PC-9 (cell line): ENCODE measurements at regions not wholly inside any gene's neighbourhood (a gene's known extent, or its start where the extent isn't known, plus 50 kb on each side); places are given as distances from the start of the nearest gene placed in this dataset.
"Not testable (repeated sequence)": the region's sequence is repeated elsewhere in the genome, so short reads cannot be mapped to it uniquely, and the experiment has no call there.

Experiments
- BruUV-seq: library from RNA; stranded (reverse); fragments of 400-500 nt; replicated peaks from 2 replicates; lab custom pipeline; 2021; lab: Mats Ljungman, UMichigan
- CTCF ChIA-PET: fragments of 300-600 bp; sonication (Branson Sonifier 250); formaldehyde crosslinking; loops from one replicate; lab custom pipeline; 2022; ENCODE audit warnings: antibody characterized with exemption; lab: Charles Lee
- POLR2A ChIA-PET: fragments of 300-600 bp; sonication (Branson Sonifier 250); formaldehyde crosslinking; loops from one replicate; lab custom pipeline; 2022; ENCODE audit warnings: antibody characterized with exemption; ENCODE audit not compliant: unreplicated experiment; lab: Charles Lee
- DNase-seq, 2 experiments: peaks; one replicate each; pipeline versions ENCODE4 v3.0.0 to v3.0.0-alpha.2; 2015 to 2022; ENCODE audit warnings: mixed read lengths in 1 of 2
- H2AFZ ChIP-seq: fragments of 200-600 bp; sonication (generic); 2 replicates; pipeline ENCODE4 v1.8.1; 2017; ENCODE audit warnings: antibody characterized with exemption
- H3F3A ChIP-seq: fragments of 200-600 bp; sonication (generic); 2 replicates; pipeline ENCODE4 v1.8.1; 2017; ENCODE audit warnings: antibody characterized with exemption, mild to moderate bottlenecking, low read depth; ENCODE audit not compliant: insufficient read depth
- H3K27ac ChIP-seq: fragments of 200-600 bp; sonication (generic); 2 replicates; pipeline ENCODE4 v1.6.1; 2016; ENCODE audit warnings: mixed run types
- H3K27me3 ChIP-seq: fragments of 200-600 bp; sonication (generic); 2 replicates; pipeline ENCODE4 v1.6.1; 2016; ENCODE audit warnings: low read depth, mixed run types; ENCODE audit not compliant: insufficient read depth
- H3K36me3 ChIP-seq: fragments of 200-600 bp; sonication (generic); 2 replicates; pipeline ENCODE4 v1.6.1; 2016; ENCODE audit warnings: low read depth, mixed run types
- H3K4me1 ChIP-seq: fragments of 200-600 bp; sonication (generic); replicated peaks from 2 replicates; pipeline ENCODE4 v1.6.1; 2016; ENCODE audit warnings: mixed run types; ENCODE audit not compliant: insufficient read depth
- H3K4me2 ChIP-seq: fragments of 200-600 bp; sonication (generic); 2 replicates; pipeline ENCODE4 v1.6.1; 2017; ENCODE audit warnings: mixed run types
- H3K4me3 ChIP-seq: fragments of 200-600 bp; sonication (generic); 2 replicates; pipeline ENCODE4 v1.6.1; 2016; ENCODE audit warnings: mixed run types
- H3K79me2 ChIP-seq: fragments of 200-600 bp; sonication (generic); 2 replicates; pipeline ENCODE4 v1.6.1; 2017; ENCODE audit warnings: low read depth, mixed run types
- H3K9me2 ChIP-seq: fragments of 200-600 bp; sonication (generic); 2 replicates; pipeline ENCODE4 v1.8.1; 2017; ENCODE audit warnings: mild to moderate bottlenecking; ENCODE audit not compliant: insufficient read depth
- H3K9me3 ChIP-seq: fragments of 200-600 bp; sonication (generic); 2 replicates; pipeline ENCODE4 v1.8.1; 2016; ENCODE audit warnings: low read depth; ENCODE audit not compliant: insufficient read depth
- H4K20me1 ChIP-seq: fragments of 200-600 bp; sonication (generic); 2 replicates; pipeline ENCODE4 v1.8.1; 2017; ENCODE audit not compliant: insufficient read depth
- EZH2 ChIP-seq: fragments of 200-600 bp; sonication (generic); IDR thresholded peaks from 2 replicates; pipeline ENCODE4 v1.8.0; 2017; ENCODE audit warnings: antibody characterized with exemption, low read depth
- intact Hi-C: fragments of 100-400 bp; cut with micrococcal nuclease; formaldehyde crosslinking; loops from one replicate; pipeline ENCODE4 v1.10.0; 2022; ENCODE audit not compliant: unreplicated experiment
- TF ChIP-seq, protein P1 (sequence below): fragments of 200-600 bp; sonication (generic); conservative IDR thresholded peaks from 2 replicates; pipeline ENCODE4 v1.6.1; 2017; ENCODE audit warnings: mixed run types, antibody characterized with exemption, mild to moderate bottlenecking, moderate library complexity

DNA sequence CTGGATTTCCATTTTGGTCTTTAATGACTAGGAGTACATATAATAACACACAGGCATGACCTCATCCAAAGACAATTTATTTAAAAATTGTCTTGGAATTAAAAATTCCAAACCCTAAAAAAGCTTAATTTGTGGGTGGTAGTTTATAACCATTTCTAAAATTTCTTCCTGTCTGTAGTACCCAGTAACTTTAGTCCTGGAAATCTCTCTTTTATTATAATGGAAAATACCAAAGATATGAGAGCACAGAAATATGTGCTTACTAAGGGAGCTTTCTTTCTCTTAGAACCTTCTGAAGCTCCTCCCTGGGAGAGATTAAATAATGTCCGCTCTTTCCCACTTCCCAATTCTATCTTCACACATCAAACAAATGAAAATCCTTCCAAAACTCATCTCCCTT, 70.5 kb upstream of the PRL start:
- no peak overlapping the region for H3K27ac ChIP-seq
- H3K4me1 ChIP-seq, result peaks cover 14% of the 10 kb centered on the region
- TF ChIP-seq EZH2, result no peak
- TF ChIP-seq, protein P1, sequence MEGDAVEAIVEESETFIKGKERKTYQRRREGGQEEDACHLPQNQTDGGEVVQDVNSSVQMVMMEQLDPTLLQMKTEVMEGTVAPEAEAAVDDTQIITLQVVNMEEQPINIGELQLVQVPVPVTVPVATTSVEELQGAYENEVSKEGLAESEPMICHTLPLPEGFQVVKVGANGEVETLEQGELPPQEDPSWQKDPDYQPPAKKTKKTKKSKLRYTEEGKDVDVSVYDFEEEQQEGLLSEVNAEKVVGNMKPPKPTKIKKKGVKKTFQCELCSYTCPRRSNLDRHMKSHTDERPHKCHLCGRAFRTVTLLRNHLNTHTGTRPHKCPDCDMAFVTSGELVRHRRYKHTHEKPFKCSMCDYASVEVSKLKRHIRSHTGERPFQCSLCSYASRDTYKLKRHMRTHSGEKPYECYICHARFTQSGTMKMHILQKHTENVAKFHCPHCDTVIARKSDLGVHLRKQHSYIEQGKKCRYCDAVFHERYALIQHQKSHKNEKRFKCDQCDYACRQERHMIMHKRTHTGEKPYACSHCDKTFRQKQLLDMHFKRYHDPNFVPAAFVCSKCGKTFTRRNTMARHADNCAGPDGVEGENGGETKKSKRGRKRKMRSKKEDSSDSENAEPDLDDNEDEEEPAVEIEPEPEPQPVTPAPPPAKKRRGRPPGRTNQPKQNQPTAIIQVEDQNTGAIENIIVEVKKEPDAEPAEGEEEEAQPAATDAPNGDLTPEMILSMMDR, result no peak
- no peak for DNase-seq
- H3K4me3 ChIP-seq, result no peak overlapping the region
- H3F3A ChIP-seq, result no peaks in the 10 kb centered on the region
- BruUV-seq, result no TSS peak
- no peaks in the 10 kb centered on the region for H3K27me3 ChIP-seq
- intact Hi-C loops, result no loop called here
- H3K79me2 ChIP-seq, result no peaks in the 10 kb centered on the region
- no peaks in the 10 kb centered on the region for H4K20me1 ChIP-seq
- H2AFZ ChIP-seq, result no peak overlapping the region
- H3K9me3 ChIP-seq, result no peaks in the 10 kb centered on the region
- no peaks in the 10 kb centered on the region for H3K36me3 ChIP-seq
- ChIA-PET CTCF (no interaction called here), POLR2A (no interaction called here)
- no peaks in the 10 kb centered on the region for H3K9me2 ChIP-seq
- H3K4me2 ChIP-seq, result no peak overlapping the region

GRCh38 chr6:22368794-22369193, 72.0 kb upstream of the PRL start:
- no peaks in the 10 kb centered on the region for H4K20me1 ChIP-seq
- H3K27me3 ChIP-seq, result no peaks in the 10 kb centered on the region
- H3K4me3 ChIP-seq, result no peak overlapping the region
- no peak overlapping the region for H2AFZ ChIP-seq
- CTCF ChIA-PET, result no interaction called here
- no peaks in the 10 kb centered on the region for H3K79me2 ChIP-seq
- H3K4me2 ChIP-seq, result no peak overlapping the region
- H3K9me3 ChIP-seq, result no peaks in the 10 kb centered on the region
- no peaks in the 10 kb centered on the region for H3F3A ChIP-seq
- H3K36me3 ChIP-seq, result no peaks in the 10 kb centered on the region
- H3K4me1 ChIP-seq, result no peaks in the 10 kb centered on the region
- H3K27ac ChIP-seq, result no peak overlapping the region
- POLR2A ChIA-PET, result no interaction called here
- intact Hi-C loops, result no loop called here
- no TSS peak for BruUV-seq
- TF ChIP-seq EZH2, result no peak
- TF ChIP-seq, protein P1, result no peak
- H3K9me2 ChIP-seq, result no peaks in the 10 kb centered on the region
- DNase-seq, result no peak

DNA sequence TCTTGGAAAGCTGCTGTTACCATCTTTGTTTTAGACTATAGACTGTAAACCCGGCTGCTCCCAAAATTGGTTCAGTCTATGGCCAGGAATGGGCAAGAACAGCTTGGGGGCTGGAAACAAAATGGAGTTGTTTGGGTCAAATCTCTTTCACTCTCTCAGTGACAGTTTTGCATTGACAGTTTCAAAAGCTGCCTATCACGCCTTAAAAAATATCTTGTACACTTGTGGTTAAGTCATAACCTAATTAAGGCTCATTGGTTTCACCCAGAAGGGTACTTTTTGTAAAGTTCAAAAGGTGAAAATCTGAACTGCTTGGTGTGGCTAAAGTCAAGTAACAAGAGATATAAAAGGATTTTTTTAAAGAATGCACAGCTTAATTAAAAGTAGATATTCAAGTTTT, 76.1 kb upstream of the PRL start:
- POLR2A ChIA-PET, result no interaction called here
- Histone ChIP-seq H2AFZ (no peak overlapping the region), H3K4me2 (no peak overlapping the region), H3K4me3 (no peak overlapping the region), H3K9me3 (no peaks in the 10 kb centered on the region), H3K4me1 (no peaks in the 10 kb centered on the region), H3K9me2 (no peaks in the 10 kb centered on the region), H3K27me3 (no peaks in the 10 kb centered on the region), H3K36me3 (no peaks in the 10 kb centered on the region), H3K79me2 (no peaks in the 10 kb centered on the region), H3F3A (no peaks in the 10 kb centered on the region), H3K27ac (no peak overlapping the region), H4K20me1 (no peaks in the 10 kb centered on the region)
- CTCF ChIA-PET, result no interaction called here
- intact Hi-C loops, result no loop called here
- no peak for TF ChIP-seq EZH2
- TF ChIP-seq, protein P1, result no peak
- BruUV-seq, result no TSS peak
- DNase-seq, result no peak

DNA sequence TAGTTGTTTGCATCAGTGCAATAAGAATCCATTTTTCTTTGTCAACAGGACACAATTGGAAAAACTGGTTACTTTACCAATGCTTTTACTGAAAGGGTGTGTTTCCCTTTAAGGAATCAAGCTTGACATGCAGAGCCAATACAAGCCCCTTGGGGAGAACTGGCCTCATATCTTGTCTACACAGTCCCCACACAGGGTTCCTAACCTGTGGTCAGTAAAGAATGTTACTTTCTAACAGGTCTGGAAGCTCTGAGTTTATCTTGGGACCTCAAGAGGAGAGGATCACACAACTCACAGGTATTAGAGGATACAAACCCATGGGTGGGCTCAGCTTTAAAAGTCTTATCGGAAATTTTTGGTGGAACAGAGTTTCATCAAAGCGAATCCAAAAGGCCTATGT, 78.1 kb upstream of the PRL start:
- CTCF ChIA-PET, H3K4me1 ChIP-seq, POLR2A ChIA-PET: not testable (repeated sequence)

GRCh38 chr6:22376293-22376692, 79.5 kb upstream of the PRL start:
- H2AFZ ChIP-seq, H3F3A ChIP-seq, H4K20me1 ChIP-seq, H3K9me2 ChIP-seq, H3K27ac ChIP-seq, H3K4me3 ChIP-seq, H3K4me1 ChIP-seq, BruUV-seq, intact Hi-C loops, H3K4me2 ChIP-seq, H3K9me3 ChIP-seq, H3K27me3 ChIP-seq, POLR2A ChIA-PET, DNase-seq, H3K36me3 ChIP-seq, CTCF ChIA-PET, H3K79me2 ChIP-seq: not testable (repeated sequence)

More for the DNA sequence above, 78.1 kb upstream of the PRL start:
- H3K9me3 ChIP-seq, H3K9me2 ChIP-seq, H3K36me3 ChIP-seq, intact Hi-C loops, H3K27ac ChIP-seq, BruUV-seq, H3K27me3 ChIP-seq, H4K20me1 ChIP-seq, DNase-seq, H3K79me2 ChIP-seq, H2AFZ ChIP-seq, H3K4me2 ChIP-seq, H3K4me3 ChIP-seq, H3F3A ChIP-seq: not testable (repeated sequence)
